ENCODE measurements at regions not wholly inside any gene's neighbourhood (a gene's known extent, or its start where the extent isn't known, plus 50 kb on each side); places are given as distances from the start of the nearest gene placed in this dataset.

- H2AFZ ChIP-seq (ENCODE audit: low read depth) = no peak overlapping the region
Measured at GRCh38 chr11:45429719-45430118, 143.6 kb upstream of the SYT13 start.

GRCh38 chr11:45428541-45429230 lies 142.5 kb upstream of the SYT13 start:
- no peak overlapping the region for H3K4me3 ChIP-seq (IDR thresholded peaks at IDR 0.05; ENCODE audit: insufficient read depth, low read depth, low read length)
- peaks cover 4% of the 10 kb centered on the region; the same call in 1 of the 2 replicates for H3K27me3 ChIP-seq (ENCODE audit: insufficient read depth, low read depth)
- H3K27ac ChIP-seq = no peak overlapping the region

More at GRCh38 chr11:45429719-45430118, 143.6 kb upstream of the SYT13 start:
- TF ChIP-seq, protein P1, sequence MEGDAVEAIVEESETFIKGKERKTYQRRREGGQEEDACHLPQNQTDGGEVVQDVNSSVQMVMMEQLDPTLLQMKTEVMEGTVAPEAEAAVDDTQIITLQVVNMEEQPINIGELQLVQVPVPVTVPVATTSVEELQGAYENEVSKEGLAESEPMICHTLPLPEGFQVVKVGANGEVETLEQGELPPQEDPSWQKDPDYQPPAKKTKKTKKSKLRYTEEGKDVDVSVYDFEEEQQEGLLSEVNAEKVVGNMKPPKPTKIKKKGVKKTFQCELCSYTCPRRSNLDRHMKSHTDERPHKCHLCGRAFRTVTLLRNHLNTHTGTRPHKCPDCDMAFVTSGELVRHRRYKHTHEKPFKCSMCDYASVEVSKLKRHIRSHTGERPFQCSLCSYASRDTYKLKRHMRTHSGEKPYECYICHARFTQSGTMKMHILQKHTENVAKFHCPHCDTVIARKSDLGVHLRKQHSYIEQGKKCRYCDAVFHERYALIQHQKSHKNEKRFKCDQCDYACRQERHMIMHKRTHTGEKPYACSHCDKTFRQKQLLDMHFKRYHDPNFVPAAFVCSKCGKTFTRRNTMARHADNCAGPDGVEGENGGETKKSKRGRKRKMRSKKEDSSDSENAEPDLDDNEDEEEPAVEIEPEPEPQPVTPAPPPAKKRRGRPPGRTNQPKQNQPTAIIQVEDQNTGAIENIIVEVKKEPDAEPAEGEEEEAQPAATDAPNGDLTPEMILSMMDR (conservative IDR thresholded peaks at IDR 0.05; ENCODE audit: low read depth, low read length) = no peak
- H3K27me3 ChIP-seq (ENCODE audit: insufficient read depth, low read depth) = no peaks in the 10 kb centered on the region
- H3K4me3 ChIP-seq (IDR thresholded peaks at IDR 0.05; ENCODE audit: insufficient read depth, low read depth, low read length) = no peak overlapping the region
- H3K9ac ChIP-seq = no peak overlapping the region
- no peak overlapping the region for H3K27ac ChIP-seq
- H3K4me1 ChIP-seq (ENCODE audit: low read depth, poor library complexity, severe bottlenecking) = no peaks in the 10 kb centered on the region
- no peaks in the 10 kb centered on the region for H4K20me1 ChIP-seq (ENCODE audit: insufficient read depth)
- H3K79me2 ChIP-seq (ENCODE audit: insufficient read depth, low read depth) = no peaks in the 10 kb centered on the region
- no peaks in the 10 kb centered on the region for H3K36me3 ChIP-seq (ENCODE audit: insufficient read depth)
- no peak overlapping the region for H3K4me2 ChIP-seq

DNA sequence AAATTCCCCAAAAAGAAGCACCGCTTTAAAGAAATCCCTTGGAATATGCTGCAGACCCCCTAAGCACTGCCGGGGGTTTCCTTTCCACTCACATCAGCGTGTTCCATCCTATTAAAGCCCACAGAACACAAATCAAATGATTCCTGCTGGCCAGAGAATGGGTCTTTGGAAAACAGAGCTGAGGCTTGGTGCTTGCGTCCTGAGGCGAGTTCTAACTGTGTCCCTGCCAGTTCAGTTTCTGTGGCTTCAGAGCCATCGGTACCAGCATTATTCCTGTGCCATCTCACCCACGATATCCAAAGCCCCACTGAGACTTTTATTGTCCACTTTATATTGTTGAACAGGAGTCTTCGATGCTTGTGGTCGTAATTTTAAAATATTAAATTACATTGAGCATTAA lies 142.0 kb upstream of the SYT13 start:
- Histone ChIP-seq H3K79me2 (ENCODE audit: insufficient read depth, low read depth) (no peaks in the 10 kb centered on the region), H3K4me2 (no peak overlapping the region), H3K27ac (no peak overlapping the region), H2AFZ (ENCODE audit: low read depth) (no peak overlapping the region), H3K9ac (no peak overlapping the region), H3K4me3 (IDR thresholded peaks at IDR 0.05; ENCODE audit: insufficient read depth, low read depth, low read length) (no peak overlapping the region), H4K20me1 (ENCODE audit: insufficient read depth) (no peaks in the 10 kb centered on the region), H3K36me3 (ENCODE audit: insufficient read depth) (no peaks in the 10 kb centered on the region), H3K27me3 (ENCODE audit: insufficient read depth, low read depth) (peaks cover 4% of the 10 kb centered on the region; the same call in 1 of the 2 replicates), H3K4me1 (ENCODE audit: low read depth, poor library complexity, severe bottlenecking) (no peaks in the 10 kb centered on the region)
- TF ChIP-seq, protein P1 (conservative IDR thresholded peaks at IDR 0.05; ENCODE audit: low read depth, low read length) = no peak

More at GRCh38 chr11:45428541-45429230, 142.5 kb upstream of the SYT13 start:
- no peaks in the 10 kb centered on the region for H3K4me1 ChIP-seq (ENCODE audit: low read depth, poor library complexity, severe bottlenecking)
- H3K4me2 ChIP-seq = no peak overlapping the region
- TF ChIP-seq, protein P1 (conservative IDR thresholded peaks at IDR 0.05; ENCODE audit: low read depth, low read length) = no peak
- no peaks in the 10 kb centered on the region for H4K20me1 ChIP-seq (ENCODE audit: insufficient read depth)
- no peaks in the 10 kb centered on the region for H3K36me3 ChIP-seq (ENCODE audit: insufficient read depth)
- H2AFZ ChIP-seq (ENCODE audit: low read depth) = no peak overlapping the region
- H3K79me2 ChIP-seq (ENCODE audit: insufficient read depth, low read depth) = no peaks in the 10 kb centered on the region
- H3K9ac ChIP-seq = no peak overlapping the region

GRCh38 chr11:45424411-45425180 lies 138.5 kb upstream of the SYT13 start:
- H3K27ac ChIP-seq = no peak overlapping the region
- peaks cover 4% of the 10 kb centered on the region; the same call in 1 of the 2 replicates for H3K27me3 ChIP-seq (ENCODE audit: insufficient read depth, low read depth)
- no peak overlapping the region for H3K9ac ChIP-seq
- no peaks in the 10 kb centered on the region for H3K36me3 ChIP-seq (ENCODE audit: insufficient read depth)
- no peak overlapping the region for H3K4me2 ChIP-seq
- H3K4me1 ChIP-seq (ENCODE audit: low read depth, poor library complexity, severe bottlenecking) = no peaks in the 10 kb centered on the region
- H4K20me1 ChIP-seq (ENCODE audit: insufficient read depth) = no peaks in the 10 kb centered on the region
- no peaks in the 10 kb centered on the region for H3K79me2 ChIP-seq (ENCODE audit: insufficient read depth, low read depth)
- no peak overlapping the region for H3K4me3 ChIP-seq (IDR thresholded peaks at IDR 0.05; ENCODE audit: insufficient read depth, low read depth, low read length)
- no peak overlapping the region for H2AFZ ChIP-seq (ENCODE audit: low read depth)
- TF ChIP-seq, protein P1 (conservative IDR thresholded peaks at IDR 0.05; ENCODE audit: low read depth, low read length) = no peak

Measured in KMS-11 (cell line).